ENCODE measurements at regions not wholly inside any gene's neighbourhood (a gene's known extent, or its start where the extent isn't known, plus 50 kb on each side); places are given as distances from the start of the nearest gene placed in this dataset.

DNA sequence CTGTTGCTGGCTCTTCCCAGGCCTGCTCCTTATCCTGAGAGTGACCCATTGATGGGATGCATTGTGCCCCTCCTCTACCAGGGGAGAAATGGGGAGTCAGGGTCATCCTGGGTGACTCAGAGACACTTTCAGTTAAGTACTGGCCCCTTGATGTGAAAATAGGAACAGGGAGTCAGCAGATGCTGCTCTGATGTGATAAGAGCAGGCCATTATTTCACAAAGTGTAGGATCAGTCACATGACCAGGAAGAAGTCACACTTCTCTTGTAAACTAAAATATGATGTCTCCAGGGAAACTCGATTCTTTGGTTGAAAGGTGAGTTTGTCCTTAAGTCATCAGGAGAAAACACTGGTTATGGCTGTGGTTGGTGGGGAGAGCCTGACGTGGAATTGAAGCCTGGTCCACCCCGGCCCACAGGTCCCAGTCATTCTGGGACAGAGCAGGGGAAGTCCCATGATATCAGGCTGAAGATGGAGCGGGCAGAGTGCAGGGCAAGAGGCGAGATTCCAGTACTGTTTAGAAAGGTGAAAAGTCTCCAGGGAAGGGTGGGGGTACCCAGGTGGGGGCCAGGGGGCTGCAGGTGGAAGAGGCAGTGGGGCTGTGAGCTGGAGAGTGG lies 88.6 kb upstream of the NLRP1 start:
- TF ChIP-seq POLR2AphosphoS5 (IDR thresholded peaks at IDR 0.05; ENCODE audit: low read depth, low read length): no peak
- TF ChIP-seq TAF1 (IDR thresholded peaks at IDR 0.05; ENCODE audit: borderline replicate concordance, insufficient read depth, low read length): no peak
- no peak for TF ChIP-seq FOXP2 (optimal IDR thresholded peaks at IDR 0.05; ENCODE audit: borderline replicate concordance, extremely low read depth, extremely low read length, insufficient read depth)
- TF ChIP-seq, protein P1, sequence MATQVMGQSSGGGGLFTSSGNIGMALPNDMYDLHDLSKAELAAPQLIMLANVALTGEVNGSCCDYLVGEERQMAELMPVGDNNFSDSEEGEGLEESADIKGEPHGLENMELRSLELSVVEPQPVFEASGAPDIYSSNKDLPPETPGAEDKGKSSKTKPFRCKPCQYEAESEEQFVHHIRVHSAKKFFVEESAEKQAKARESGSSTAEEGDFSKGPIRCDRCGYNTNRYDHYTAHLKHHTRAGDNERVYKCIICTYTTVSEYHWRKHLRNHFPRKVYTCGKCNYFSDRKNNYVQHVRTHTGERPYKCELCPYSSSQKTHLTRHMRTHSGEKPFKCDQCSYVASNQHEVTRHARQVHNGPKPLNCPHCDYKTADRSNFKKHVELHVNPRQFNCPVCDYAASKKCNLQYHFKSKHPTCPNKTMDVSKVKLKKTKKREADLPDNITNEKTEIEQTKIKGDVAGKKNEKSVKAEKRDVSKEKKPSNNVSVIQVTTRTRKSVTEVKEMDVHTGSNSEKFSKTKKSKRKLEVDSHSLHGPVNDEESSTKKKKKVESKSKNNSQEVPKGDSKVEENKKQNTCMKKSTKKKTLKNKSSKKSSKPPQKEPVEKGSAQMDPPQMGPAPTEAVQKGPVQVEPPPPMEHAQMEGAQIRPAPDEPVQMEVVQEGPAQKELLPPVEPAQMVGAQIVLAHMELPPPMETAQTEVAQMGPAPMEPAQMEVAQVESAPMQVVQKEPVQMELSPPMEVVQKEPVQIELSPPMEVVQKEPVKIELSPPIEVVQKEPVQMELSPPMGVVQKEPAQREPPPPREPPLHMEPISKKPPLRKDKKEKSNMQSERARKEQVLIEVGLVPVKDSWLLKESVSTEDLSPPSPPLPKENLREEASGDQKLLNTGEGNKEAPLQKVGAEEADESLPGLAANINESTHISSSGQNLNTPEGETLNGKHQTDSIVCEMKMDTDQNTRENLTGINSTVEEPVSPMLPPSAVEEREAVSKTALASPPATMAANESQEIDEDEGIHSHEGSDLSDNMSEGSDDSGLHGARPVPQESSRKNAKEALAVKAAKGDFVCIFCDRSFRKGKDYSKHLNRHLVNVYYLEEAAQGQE (IDR thresholded peaks at IDR 0.05; ENCODE audit: insufficient read depth in 1 of 2, low read depth in 2 of 2, low read length in 2 of 2): no peak
- TF ChIP-seq SIN3A (IDR thresholded peaks at IDR 0.05; ENCODE audit: borderline replicate concordance, insufficient read depth, low read length): no peak

DNA sequence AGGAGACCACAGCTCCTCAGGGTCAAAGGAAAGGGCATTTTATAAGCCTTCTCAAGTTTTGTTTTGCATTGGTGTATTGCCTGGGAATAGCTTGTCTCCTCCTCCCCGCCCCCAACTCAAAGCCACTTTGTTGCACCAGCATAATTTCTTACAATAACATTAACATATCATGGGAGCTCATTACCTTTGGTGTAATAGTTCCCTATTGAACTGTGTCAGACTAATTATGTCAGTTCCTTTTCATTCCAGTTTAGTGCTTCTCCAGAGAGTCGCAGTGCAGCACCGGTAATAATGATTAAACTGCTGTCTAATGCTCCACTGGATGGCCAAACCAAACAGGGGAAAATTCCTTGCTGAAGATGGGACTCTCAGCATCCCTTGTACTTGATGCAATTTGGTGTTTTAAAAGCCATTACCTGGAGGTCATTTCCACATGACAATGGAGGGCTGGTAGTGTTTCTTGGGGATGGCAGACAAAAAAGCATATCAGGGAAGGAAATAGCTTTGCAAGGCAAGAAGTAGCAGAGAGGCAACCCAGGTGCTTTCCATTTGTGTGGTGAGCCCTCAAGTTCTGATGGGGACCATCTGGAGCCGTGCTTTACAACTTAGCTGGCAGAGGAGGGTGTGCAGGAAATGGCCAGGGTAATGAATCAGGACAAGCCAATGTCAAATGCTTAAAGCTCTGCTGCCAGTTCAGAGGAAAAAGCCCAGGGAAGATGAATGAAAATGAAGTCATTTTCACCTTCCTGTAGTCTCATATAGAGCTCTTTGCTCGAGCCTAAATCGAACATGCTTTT lies 91.5 kb upstream of the NLRP1 start:
- no peak for TF ChIP-seq FOXP2 (optimal IDR thresholded peaks at IDR 0.05; ENCODE audit: borderline replicate concordance, extremely low read depth, extremely low read length, insufficient read depth)
- TF ChIP-seq, protein P1 (IDR thresholded peaks at IDR 0.05; ENCODE audit: insufficient read depth in 1 of 2, low read depth in 2 of 2, low read length in 2 of 2): no peak

DNA sequence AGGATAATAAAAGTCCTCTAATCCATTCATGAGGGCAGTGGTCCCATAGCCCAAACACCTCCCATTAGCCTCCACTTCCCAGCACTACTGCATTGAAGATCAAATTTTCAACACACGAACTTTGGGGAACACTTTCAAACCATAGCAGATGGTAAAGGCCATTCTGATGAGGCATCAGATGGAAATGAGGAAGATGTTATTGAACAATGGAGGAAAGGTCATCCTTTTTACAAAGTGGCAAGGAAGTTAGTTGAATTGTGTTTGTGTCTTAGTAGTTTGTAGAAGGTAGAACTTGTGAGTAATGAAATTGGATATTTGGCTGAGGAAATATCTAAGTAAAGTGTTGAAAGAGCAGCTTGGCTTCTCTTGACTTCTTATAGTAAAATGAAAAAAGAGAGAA lies 93.3 kb upstream of the NLRP1 start:
- no peak for TF ChIP-seq FOXP2 (optimal IDR thresholded peaks at IDR 0.05; ENCODE audit: borderline replicate concordance, extremely low read depth, extremely low read length, insufficient read depth)
- TF ChIP-seq, protein P1 (IDR thresholded peaks at IDR 0.05; ENCODE audit: insufficient read depth in 1 of 2, low read depth in 2 of 2, low read length in 2 of 2): no peak
- TF ChIP-seq TAF1 (IDR thresholded peaks at IDR 0.05; ENCODE audit: borderline replicate concordance, insufficient read depth, low read length): no peak
- no peak for TF ChIP-seq SIN3A (IDR thresholded peaks at IDR 0.05; ENCODE audit: borderline replicate concordance, insufficient read depth, low read length)
- no peak for TF ChIP-seq POLR2AphosphoS5 (IDR thresholded peaks at IDR 0.05; ENCODE audit: low read depth, low read length)

DNA sequence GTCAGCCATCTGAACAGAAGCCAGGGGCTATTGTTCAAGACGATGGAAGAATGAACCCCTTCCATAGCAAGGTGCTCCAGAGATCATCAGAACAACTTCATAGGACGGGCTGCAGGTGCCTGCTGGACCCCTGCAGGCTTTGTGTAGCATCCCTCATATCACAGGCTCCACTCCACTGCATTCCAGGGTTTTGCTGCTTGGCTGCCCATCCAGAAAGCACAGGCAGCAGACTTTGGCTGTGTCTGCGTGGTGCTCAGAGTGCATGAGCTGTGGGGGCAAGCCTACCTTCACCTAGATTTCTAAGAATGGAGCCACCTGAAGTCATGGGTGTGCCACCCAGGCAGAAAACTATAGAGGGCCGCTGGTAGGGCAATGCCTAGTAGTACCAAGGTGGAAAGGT lies 93.9 kb upstream of the NLRP1 start:
- TF ChIP-seq TAF1 (IDR thresholded peaks at IDR 0.05; ENCODE audit: borderline replicate concordance, insufficient read depth, low read length) (no peak), SIN3A (IDR thresholded peaks at IDR 0.05; ENCODE audit: borderline replicate concordance, insufficient read depth, low read length) (no peak), POLR2AphosphoS5 (IDR thresholded peaks at IDR 0.05; ENCODE audit: low read depth, low read length) (no peak), FOXP2 (optimal IDR thresholded peaks at IDR 0.05; ENCODE audit: borderline replicate concordance, extremely low read depth, extremely low read length, insufficient read depth) (no peak)
- TF ChIP-seq, protein P1 (IDR thresholded peaks at IDR 0.05; ENCODE audit: insufficient read depth in 1 of 2, low read depth in 2 of 2, low read length in 2 of 2): no peak
